ENCODE measurements at regions not wholly inside any gene's neighbourhood (a gene's known extent, or its start where the extent isn't known, plus 50 kb on each side); places are given as distances from the start of the nearest gene placed in this dataset.
A peak's percentile ranks its signal among the peaks of the same experiment; 100 is the strongest.
"Not testable (repeated sequence)": the region's sequence is repeated elsewhere in the genome, so short reads cannot be mapped to it uniquely, and the experiment has no call there.

- no peak for DNase-seq
Measured at GRCh38 chr4:96342790-96343455, 503.0 kb downstream of the PDHA2 start.

- no peak for DNase-seq
Measured at GRCh38 chr4:96343836-96344235, 503.9 kb downstream of the PDHA2 start.

- DNase-seq: no peak
Measured at GRCh38 chr4:96347582-96347981, 507.7 kb downstream of the PDHA2 start.

- DNase-seq: peak in 1 of 2 donors; percentile 5
Measured at GRCh38 chr4:96352051-96352517, 512.2 kb downstream of the PDHA2 start.

GRCh38 chr4:96354036-96354712 lies 514.3 kb downstream of the PDHA2 start:
- DNase-seq: no peak

- no peak for DNase-seq
Measured at GRCh38 chr4:96355414-96355813, 515.5 kb downstream of the PDHA2 start.

GRCh38 chr4:96356591-96357370 lies 516.9 kb downstream of the PDHA2 start:
- DNase-seq: no peak

GRCh38 chr4:96366632-96367031 lies 526.7 kb downstream of the PDHA2 start:
- DNase-seq: no peak

- no peak for DNase-seq
Measured at GRCh38 chr4:96375367-96375766, 535.5 kb downstream of the PDHA2 start.

- no peak for DNase-seq
Measured at GRCh38 chr4:96379524-96379923, 539.6 kb downstream of the PDHA2 start.

- DNase-seq: no peak
Measured at GRCh38 chr4:96380106-96380505, 540.2 kb downstream of the PDHA2 start.

GRCh38 chr4:96383349-96383748 lies 543.5 kb downstream of the PDHA2 start:
- no peak for DNase-seq

- no peak for DNase-seq
Measured at GRCh38 chr4:96389770-96390169, 549.9 kb downstream of the PDHA2 start.

GRCh38 chr4:96390404-96390803 lies 550.5 kb downstream of the PDHA2 start:
- no peak for DNase-seq

- DNase-seq: no peak
Measured at GRCh38 chr4:96395747-96396146, 555.9 kb downstream of the PDHA2 start.

- DNase-seq: no peak
Measured at GRCh38 chr4:96406742-96407141, 566.8 kb downstream of the PDHA2 start.

- no peak for DNase-seq
Measured at GRCh38 chr4:96407225-96407624, 567.3 kb downstream of the PDHA2 start.

- DNase-seq: no peak
Measured at GRCh38 chr4:96407738-96408463, 568.0 kb downstream of the PDHA2 start.

- not testable (repeated sequence) for DNase-seq
Measured at GRCh38 chr4:96414853-96415252, 575.0 kb downstream of the PDHA2 start.

GRCh38 chr4:96429657-96430056 lies 589.8 kb downstream of the PDHA2 start:
- DNase-seq: no peak

- DNase-seq: no peak
Measured at GRCh38 chr4:96431094-96431493, 591.2 kb downstream of the PDHA2 start.

GRCh38 chr4:96448315-96448872 lies 608.5 kb downstream of the PDHA2 start:
- DNase-seq: no peak
